ENCODE measurements at regions not wholly inside any gene's neighbourhood (a gene's known extent, or its start where the extent isn't known, plus 50 kb on each side); places are given as distances from the start of the nearest gene placed in this dataset.
"Not testable (repeated sequence)": the region's sequence is repeated elsewhere in the genome, so short reads cannot be mapped to it uniquely, and the experiment has no call there.

GRCh38 chr13:33676045-33676989 is 141.6 kb upstream of the RFC3 start:
- DNase-seq = no peak

- no peak for DNase-seq
Measured at GRCh38 chr13:33677215-33677614, 140.7 kb upstream of the RFC3 start.

DNA sequence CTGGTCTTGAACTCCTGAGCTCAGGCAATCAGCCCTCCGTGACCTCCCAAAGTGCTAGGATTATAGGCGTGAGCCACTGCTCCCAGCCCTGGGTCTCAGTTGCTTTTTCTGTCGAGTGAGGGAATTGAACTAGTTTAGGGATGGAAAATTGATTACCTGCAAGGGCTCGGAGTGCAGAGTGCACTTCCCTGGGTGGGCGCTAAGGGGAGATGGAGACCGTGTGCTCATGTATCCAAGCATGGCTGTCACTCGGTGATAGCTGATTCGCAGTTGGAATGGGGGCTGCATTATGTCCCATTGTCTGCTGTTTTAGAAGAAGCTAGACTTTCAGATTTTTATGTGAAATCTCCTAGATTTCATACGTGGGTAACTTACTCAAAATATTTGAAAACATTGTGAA is 139.9 kb upstream of the RFC3 start:
- no peak for DNase-seq

GRCh38 chr13:33678906-33679657 is 138.9 kb upstream of the RFC3 start:
- DNase-seq = no peak

DNA sequence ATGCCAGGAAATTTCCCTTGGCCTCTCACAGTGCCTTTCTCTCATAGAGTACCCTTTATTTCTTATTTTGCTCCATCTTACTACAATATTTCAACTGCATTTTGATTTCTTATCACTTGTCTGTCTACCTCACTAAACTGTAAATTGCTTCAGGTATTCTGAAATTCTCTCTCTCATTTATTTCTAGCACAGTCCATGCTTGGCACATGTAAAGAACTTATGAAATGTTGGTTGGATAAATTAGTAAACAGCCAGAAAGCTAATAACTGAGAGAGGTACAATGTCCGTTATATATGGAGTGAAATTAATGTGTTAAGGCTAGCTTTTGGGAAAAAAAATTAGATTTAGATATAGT is 138.3 kb upstream of the RFC3 start:
- DNase-seq = no peak

DNA sequence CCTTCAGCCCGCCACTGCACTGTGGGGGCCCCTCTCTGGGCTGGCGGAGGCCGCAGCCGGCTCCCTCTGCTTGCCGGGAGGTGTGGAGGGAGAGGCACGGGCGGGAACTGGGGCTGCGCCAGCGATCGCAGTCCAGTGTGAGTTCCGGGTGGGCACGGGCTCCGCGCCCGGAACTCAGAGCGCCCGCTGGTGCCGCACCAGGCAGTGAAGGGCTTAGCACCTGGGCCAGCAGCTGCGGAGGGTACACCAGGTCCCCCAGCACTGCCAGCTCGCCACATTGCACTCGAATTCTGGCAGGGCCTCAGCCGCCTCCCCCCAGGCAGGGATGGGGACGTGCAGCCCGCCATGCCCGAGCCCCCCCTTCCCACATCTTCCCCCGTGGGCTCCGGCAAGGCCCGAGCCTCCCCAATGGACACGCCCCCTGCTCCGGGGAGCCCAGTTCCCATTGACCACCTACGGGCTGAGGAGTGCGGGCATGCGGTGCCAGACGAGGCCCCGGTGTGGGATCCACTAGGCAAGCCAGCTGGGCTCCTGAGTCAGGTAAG is 135.9 kb upstream of the RFC3 start:
- DNase-seq = no peak

GRCh38 chr13:33682646-33683045 is 135.3 kb upstream of the RFC3 start:
- not testable (repeated sequence) for DNase-seq

GRCh38 chr13:33683376-33683775 is 134.6 kb upstream of the RFC3 start:
- no peak for DNase-seq

GRCh38 chr13:33684874-33685273 is 133.1 kb upstream of the RFC3 start:
- DNase-seq = no peak

DNA sequence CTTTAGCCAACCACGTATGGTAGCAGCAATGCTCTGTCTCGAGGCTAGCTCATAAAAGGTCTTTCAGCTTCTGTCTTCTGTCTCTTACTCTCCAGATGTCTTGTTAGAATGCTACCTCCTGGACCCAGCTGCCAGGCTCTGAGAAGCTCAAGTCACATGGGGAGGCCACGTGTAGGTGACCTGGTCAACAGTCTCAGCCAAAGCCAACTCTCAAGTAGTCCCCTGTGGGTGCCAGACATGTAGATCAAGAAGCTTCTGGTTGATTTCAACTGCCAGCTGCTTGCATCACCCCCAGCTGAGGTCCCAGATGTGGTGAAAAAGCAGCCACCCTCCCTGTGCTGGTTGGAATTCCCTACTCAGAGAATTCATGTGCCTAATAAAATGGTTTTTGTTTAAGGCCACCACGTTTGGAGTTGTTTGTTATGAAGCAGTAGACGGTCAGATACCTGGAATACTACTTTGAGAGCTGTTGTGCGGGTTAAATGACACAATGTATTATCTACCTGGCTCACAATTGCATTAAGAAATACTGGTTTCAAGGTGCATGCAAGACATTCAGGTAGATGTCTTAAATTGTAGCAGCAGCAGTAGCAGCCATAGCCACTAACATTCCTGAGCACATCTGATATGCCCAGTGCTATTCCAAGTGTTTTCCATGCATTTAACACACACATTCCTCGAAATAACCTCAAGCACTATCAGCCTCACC is 131.0 kb upstream of the RFC3 start:
- DNase-seq = no peak

DNA sequence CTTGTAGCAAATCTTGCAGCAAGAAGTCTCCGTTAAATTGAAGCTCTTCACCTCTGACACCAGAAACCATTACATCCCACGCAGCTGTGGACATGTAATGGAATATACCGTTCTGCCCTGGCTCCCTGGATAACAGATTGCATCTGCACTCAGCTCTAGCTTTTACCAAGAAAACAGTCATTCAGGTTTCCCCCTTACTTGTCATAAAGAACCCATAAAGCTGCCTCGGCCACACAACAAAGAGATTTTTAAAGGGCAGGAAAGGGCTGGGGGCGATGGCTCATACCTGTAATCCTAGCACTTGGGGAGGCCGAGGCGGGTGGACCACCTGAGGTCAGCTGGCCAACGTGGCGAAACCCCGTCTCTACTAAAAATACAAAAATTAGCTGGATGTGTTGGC is 127.6 kb upstream of the RFC3 start:
- no peak for DNase-seq

GRCh38 chr13:33691980-33692379 is 126.0 kb upstream of the RFC3 start:
- DNase-seq = no peak

- DNase-seq = no peak
Measured at GRCh38 chr13:33692531-33692930, 125.4 kb upstream of the RFC3 start.

DNA sequence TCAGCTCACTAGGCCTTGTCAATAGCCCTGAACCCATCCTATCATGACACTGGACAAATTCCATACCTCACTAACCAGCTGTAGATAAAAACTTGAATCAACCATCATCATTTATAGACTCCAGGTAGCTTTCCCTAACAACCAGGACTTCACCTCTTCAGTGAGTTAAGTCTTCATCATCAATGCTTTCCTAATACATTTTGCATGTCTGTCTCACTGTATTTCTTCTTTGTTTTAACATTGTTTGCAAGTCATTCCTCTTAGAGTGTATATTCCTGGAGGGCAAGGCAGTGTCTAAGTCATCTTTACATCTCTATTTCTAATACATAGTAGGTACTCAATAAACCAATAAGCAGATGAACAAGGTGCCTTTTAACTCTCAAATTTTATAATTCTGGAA is 123.4 kb upstream of the RFC3 start:
- no peak for DNase-seq

GRCh38 chr13:33696530-33696929 is 121.4 kb upstream of the RFC3 start:
- DNase-seq = no peak

- no peak for DNase-seq
Measured at GRCh38 chr13:33697926-33698325, 120.0 kb upstream of the RFC3 start.

DNA sequence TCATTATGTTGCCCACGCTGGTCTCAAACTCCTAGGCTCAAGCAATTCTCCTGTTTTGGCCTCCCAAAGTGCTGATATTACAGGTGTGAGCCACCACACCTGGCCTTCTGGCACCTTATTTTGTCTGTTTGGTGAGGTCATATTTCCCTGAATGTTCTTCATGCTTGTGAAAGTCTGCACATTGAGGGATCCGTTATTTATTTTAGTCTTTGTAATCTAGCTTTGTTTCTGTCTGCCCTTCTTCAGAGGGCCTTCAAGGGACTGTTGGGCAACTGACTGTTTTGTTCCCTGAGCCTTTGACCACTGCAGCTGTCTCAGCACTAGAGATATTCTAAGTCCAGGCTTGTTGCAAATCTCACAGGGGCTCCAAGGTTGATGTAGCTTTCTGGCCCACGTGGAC is 110.5 kb upstream of the RFC3 start:
- no peak for DNase-seq

GRCh38 chr13:33710924-33711323 is 107.0 kb upstream of the RFC3 start:
- no peak for DNase-seq

GRCh38 chr13:33711436-33711835 is 106.5 kb upstream of the RFC3 start:
- no peak for DNase-seq

GRCh38 chr13:33717775-33718174 is 100.2 kb upstream of the RFC3 start:
- no peak for DNase-seq

GRCh38 chr13:33721724-33722123 is 96.2 kb upstream of the RFC3 start:
- DNase-seq = no peak

DNA sequence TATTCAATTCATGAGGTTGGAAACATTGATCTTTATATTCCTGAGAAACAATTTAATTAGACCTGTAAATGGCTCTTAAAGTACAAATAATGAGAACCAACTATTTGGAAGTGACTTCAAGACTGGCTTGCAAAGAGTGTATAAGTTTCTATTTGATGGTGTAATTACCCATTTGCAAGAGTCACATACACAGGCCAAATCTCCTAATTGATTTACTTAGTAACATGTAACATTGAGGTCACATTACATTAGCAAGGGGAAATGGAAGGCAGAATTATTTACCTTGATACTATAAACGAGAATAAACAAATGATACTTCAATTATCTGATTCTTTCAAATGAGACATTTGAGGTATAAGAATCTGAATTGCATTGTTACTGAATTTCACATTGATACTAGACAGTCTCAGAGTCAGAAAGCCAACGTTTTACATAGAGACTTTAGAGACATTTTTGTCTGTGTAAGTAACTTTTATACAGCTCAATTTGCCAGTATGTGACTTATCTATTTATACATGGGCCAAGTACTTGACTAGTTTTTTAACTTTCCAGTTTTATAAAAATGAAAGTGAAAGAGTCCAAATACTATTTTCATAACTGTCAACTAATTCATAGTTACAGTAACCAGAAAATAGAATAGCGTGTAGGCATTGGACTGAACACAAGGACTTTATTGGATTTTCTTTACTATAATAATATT is 95.6 kb upstream of the RFC3 start:
- DNase-seq = no peak

DNA sequence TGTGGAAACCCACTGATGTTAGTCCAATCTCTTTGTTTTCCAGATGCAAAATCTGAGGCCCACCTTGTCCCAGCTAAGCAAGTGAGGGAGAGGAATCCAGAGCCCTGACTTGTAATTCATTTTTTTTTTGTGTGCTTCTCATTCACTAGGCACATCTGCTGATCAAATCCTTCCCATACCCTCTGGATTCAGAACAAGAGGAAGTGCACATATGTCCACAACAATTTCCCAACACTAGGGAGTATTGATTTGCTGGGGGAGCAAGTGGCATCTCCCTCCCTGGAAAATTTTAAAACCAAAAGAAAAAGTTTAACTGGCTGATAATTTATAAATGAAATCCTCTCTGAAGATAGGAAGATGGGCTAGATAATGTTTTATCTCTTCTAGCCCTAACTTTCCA is 94.6 kb upstream of the RFC3 start:
- no peak for DNase-seq
